ENCODE measurements at regions not wholly inside any gene's neighbourhood (a gene's known extent, or its start where the extent isn't known, plus 50 kb on each side); places are given as distances from the start of the nearest gene placed in this dataset.
"Not testable (repeated sequence)": the region's sequence is repeated elsewhere in the genome, so short reads cannot be mapped to it uniquely, and the experiment has no call there.

- no peak for DNase-seq (ENCODE audit: low spot score)
- TF ChIP-seq, protein P1, sequence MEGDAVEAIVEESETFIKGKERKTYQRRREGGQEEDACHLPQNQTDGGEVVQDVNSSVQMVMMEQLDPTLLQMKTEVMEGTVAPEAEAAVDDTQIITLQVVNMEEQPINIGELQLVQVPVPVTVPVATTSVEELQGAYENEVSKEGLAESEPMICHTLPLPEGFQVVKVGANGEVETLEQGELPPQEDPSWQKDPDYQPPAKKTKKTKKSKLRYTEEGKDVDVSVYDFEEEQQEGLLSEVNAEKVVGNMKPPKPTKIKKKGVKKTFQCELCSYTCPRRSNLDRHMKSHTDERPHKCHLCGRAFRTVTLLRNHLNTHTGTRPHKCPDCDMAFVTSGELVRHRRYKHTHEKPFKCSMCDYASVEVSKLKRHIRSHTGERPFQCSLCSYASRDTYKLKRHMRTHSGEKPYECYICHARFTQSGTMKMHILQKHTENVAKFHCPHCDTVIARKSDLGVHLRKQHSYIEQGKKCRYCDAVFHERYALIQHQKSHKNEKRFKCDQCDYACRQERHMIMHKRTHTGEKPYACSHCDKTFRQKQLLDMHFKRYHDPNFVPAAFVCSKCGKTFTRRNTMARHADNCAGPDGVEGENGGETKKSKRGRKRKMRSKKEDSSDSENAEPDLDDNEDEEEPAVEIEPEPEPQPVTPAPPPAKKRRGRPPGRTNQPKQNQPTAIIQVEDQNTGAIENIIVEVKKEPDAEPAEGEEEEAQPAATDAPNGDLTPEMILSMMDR (IDR thresholded peaks at IDR 0.05) = no peak
- H3K9me3 Mint-ChIP-seq (ENCODE audit: low read depth) = no peaks in the 10 kb centered on the region
- H3K4me3 Mint-ChIP-seq (ENCODE audit: unreplicated experiment) = no peak overlapping the region
- H3K27ac Mint-ChIP-seq (ENCODE audit: unreplicated experiment) = no peak overlapping the region
- H3K36me3 Mint-ChIP-seq (ENCODE audit: low read depth) = no peaks in the 10 kb centered on the region
- H3K4me1 Mint-ChIP-seq (ENCODE audit: low read depth) = no peaks in the 10 kb centered on the region
- no peaks in the 10 kb centered on the region for H3K27me3 Mint-ChIP-seq (ENCODE audit: low read depth)
Measured at GRCh38 chr5:163953901-163954300, 448.5 kb downstream of the MAT2B start.

DNA sequence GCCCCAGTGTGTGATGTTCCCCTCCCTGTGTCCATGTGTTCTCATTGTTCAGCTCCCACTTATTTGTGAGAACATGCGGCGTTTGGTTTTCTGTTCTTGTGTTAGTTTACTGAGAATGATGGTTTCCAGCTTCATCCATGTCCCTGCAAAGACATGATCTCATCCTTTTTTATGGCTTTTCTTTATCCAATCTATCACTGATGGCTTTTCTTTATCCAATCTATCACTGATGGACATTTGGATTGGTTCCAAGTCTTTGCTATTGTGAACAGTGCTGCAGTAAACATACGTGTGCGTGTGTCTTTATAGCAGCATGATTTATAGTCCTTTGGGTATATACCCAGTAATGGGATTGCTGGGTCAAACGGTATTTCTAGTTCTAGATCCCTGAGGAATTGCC, 455.8 kb downstream of the MAT2B start:
- H3K36me3 Mint-ChIP-seq (ENCODE audit: low read depth); H3K27ac Mint-ChIP-seq (ENCODE audit: unreplicated experiment); H3K9me3 Mint-ChIP-seq (ENCODE audit: low read depth); H3K27me3 Mint-ChIP-seq (ENCODE audit: low read depth); H3K4me3 Mint-ChIP-seq (ENCODE audit: unreplicated experiment); DNase-seq (ENCODE audit: low spot score); H3K4me1 Mint-ChIP-seq (ENCODE audit: low read depth): not testable (repeated sequence)

DNA sequence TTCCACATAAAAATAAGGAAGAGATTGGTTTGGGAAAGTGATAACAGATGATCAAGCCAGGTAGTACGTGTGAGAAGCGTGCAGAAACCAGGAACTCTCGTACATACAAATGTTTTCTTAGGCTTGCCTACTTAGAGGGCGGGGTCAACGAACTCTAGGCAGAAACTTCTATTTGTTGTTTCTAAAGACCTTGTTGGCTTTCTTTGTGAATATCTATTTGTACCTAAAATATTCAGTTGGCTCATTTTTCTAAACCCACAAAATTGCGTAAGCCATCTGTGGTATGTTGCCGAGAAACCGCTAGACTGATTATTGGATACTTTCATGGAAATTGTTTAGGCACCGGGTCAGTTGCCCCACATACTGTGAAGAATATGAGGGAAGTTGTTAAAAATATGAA, 458.5 kb downstream of the MAT2B start:
- no peaks in the 10 kb centered on the region for H3K36me3 Mint-ChIP-seq (ENCODE audit: low read depth)
- TF ChIP-seq, protein P1 (IDR thresholded peaks at IDR 0.05) = no peak
- H3K9me3 Mint-ChIP-seq (ENCODE audit: low read depth) = no peaks in the 10 kb centered on the region
- peaks cover 4% of the 10 kb centered on the region for H3K27me3 Mint-ChIP-seq (ENCODE audit: low read depth)
- H3K27ac Mint-ChIP-seq (ENCODE audit: unreplicated experiment) = no peak overlapping the region
- no peak overlapping the region for H3K4me3 Mint-ChIP-seq (ENCODE audit: unreplicated experiment)
- DNase-seq (ENCODE audit: low spot score) = no peak
- H3K4me1 Mint-ChIP-seq (ENCODE audit: low read depth) = no peaks in the 10 kb centered on the region

- H3K27me3 Mint-ChIP-seq (ENCODE audit: low read depth) = peaks cover 4% of the 10 kb centered on the region
- no peaks in the 10 kb centered on the region for H3K9me3 Mint-ChIP-seq (ENCODE audit: low read depth)
- no peak overlapping the region for H3K4me3 Mint-ChIP-seq (ENCODE audit: unreplicated experiment)
- DNase-seq (ENCODE audit: low spot score) = no peak
- TF ChIP-seq, protein P1 (IDR thresholded peaks at IDR 0.05) = no peak
- H3K36me3 Mint-ChIP-seq (ENCODE audit: low read depth) = no peaks in the 10 kb centered on the region
- H3K4me1 Mint-ChIP-seq (ENCODE audit: low read depth) = no peaks in the 10 kb centered on the region
- no peak overlapping the region for H3K27ac Mint-ChIP-seq (ENCODE audit: unreplicated experiment)
Measured at GRCh38 chr5:163964671-163965070, 459.3 kb downstream of the MAT2B start.

DNA sequence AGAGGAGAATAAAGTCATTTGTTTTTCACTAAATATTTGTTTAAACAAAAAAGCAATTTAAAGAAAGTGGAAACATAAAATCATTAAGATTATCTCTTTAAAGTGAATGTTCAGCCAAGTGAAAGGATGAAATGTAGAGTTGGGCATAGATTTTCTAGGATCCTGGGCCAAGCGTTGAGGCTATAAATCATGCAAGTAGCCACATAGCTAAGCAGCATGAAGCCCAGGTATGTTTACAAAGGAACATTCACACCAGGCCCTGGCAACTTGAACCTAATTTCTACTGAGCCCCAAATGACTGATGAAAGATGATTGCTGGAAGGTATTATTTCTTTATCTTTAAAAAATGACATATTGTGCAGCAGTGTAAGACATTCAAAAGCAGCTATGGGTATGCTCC, 461.8 kb downstream of the MAT2B start:
- TF ChIP-seq, protein P1 (IDR thresholded peaks at IDR 0.05) = no peak
- DNase-seq (ENCODE audit: low spot score) = no peak
- no peak overlapping the region for H3K27ac Mint-ChIP-seq (ENCODE audit: unreplicated experiment)
- H3K9me3 Mint-ChIP-seq (ENCODE audit: low read depth) = peaks cover 2% of the 10 kb centered on the region
- no peaks in the 10 kb centered on the region for H3K36me3 Mint-ChIP-seq (ENCODE audit: low read depth)
- H3K4me3 Mint-ChIP-seq (ENCODE audit: unreplicated experiment) = no peak overlapping the region
- H3K4me1 Mint-ChIP-seq (ENCODE audit: low read depth) = no peaks in the 10 kb centered on the region
- H3K27me3 Mint-ChIP-seq (ENCODE audit: low read depth) = peaks cover 6% of the 10 kb centered on the region

DNA sequence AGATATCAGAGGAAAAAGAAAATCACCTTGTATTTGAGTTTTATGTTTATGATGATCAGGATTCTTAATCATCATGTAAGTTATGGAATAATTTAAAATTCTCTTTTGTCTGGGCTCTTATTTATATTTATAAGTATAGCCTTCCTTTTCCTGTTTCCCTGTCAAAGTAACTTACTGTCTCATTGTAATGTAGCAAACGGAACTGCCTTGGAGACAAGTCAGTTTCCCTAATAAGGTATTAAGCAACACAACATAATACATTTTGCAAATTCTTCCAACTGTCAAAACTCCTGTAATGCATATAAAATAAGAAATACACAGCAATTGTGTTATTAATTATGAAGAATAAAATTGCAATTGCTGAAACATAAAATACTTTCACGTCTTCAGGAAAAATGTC, 463.2 kb downstream of the MAT2B start:
- H3K27ac Mint-ChIP-seq (ENCODE audit: unreplicated experiment) = no peak overlapping the region
- peaks cover 6% of the 10 kb centered on the region for H3K9me3 Mint-ChIP-seq (ENCODE audit: low read depth)
- peaks cover 6% of the 10 kb centered on the region for H3K27me3 Mint-ChIP-seq (ENCODE audit: low read depth)
- H3K36me3 Mint-ChIP-seq (ENCODE audit: low read depth) = no peaks in the 10 kb centered on the region
- TF ChIP-seq, protein P1 (IDR thresholded peaks at IDR 0.05) = no peak
- H3K4me1 Mint-ChIP-seq (ENCODE audit: low read depth) = no peaks in the 10 kb centered on the region
- H3K4me3 Mint-ChIP-seq (ENCODE audit: unreplicated experiment) = no peak overlapping the region
- no peak for DNase-seq (ENCODE audit: low spot score)
